Neuronal stem cell (in vitro differentiated cells): ENCODE measurements at regions not wholly inside any gene's neighbourhood (a gene's known extent, or its start where the extent isn't known, plus 50 kb on each side); places are given as distances from the start of the nearest gene placed in this dataset.

Experiments used
- DNase-seq: peaks from one replicate; pipeline ENCODE4 v3.0.0-alpha.2; 2013; ENCODE audit warnings: low spot score
- H2AFZ ChIP-seq: one replicate; pipeline ENCODE4 v1.6.1; 2013; ENCODE audit warnings: mild to moderate bottlenecking, low read length, inconsistent platforms
- H2AK5ac ChIP-seq: 2 replicates; pipeline ENCODE4 v1.6.1; 2013; ENCODE audit warnings: low read depth, mild to moderate bottlenecking, inconsistent platforms, low read length, moderate library complexity, mixed read lengths
- H2BK120ac ChIP-seq: 2 replicates; pipeline ENCODE4 v1.6.1; 2013; ENCODE audit warnings: low read depth, mild to moderate bottlenecking, inconsistent platforms, low read length, moderate library complexity, mixed read lengths
- H2BK12ac ChIP-seq: one replicate; pipeline ENCODE4 v1.6.1; 2013; ENCODE audit warnings: low read length, inconsistent platforms
- H2BK15ac ChIP-seq: 2 replicates; pipeline ENCODE4 v1.6.1; 2013; ENCODE audit warnings: mild to moderate bottlenecking, low read length, inconsistent platforms, mixed read lengths
- H2BK5ac ChIP-seq: one replicate; pipeline ENCODE4 v1.6.1; 2013; ENCODE audit warnings: inconsistent platforms, mild to moderate bottlenecking, low read length, moderate library complexity
- H3K14ac ChIP-seq: one replicate; pipeline ENCODE4 v1.6.1; 2013; ENCODE audit warnings: low read length, inconsistent platforms
- H3K18ac ChIP-seq: 2 replicates; pipeline ENCODE4 v1.6.1; 2013; ENCODE audit warnings: low read length, inconsistent platforms
- H3K23ac ChIP-seq: 2 replicates; pipeline ENCODE4 v1.6.1; 2013; ENCODE audit warnings: low read depth, mild to moderate bottlenecking, mixed read lengths, low read length, inconsistent platforms; ENCODE audit not compliant: poor library complexity
- H3K27ac ChIP-seq: replicated peaks from 3 replicates; pipeline ENCODE4 v1.5.1; 2013; ENCODE audit warnings: low read length, inconsistent platforms
- H3K27me3 ChIP-seq, 3 experiments: 2 replicates each; pipeline ENCODE4 v1.6.1; 2013; ENCODE audit warnings: low read length in 3 of 3, mild to moderate bottlenecking in 2 of 3, inconsistent platforms in 1 of 3, low read depth in 1 of 3, mixed read lengths in 1 of 3, moderate library complexity in 1 of 3; ENCODE audit not compliant: control insufficient read depth in 3 of 3, insufficient read depth in 3 of 3
- H3K36me3 ChIP-seq, 2 donors: replicated peaks in 1 of 2; 2 replicates each; pipeline ENCODE4 v1.6.1; 2013; ENCODE audit warnings: low read length in 2 of 2; ENCODE audit not compliant: control insufficient read depth in 2 of 2, insufficient read depth in 2 of 2
- H3K4ac ChIP-seq: 2 replicates; pipeline ENCODE4 v1.6.1; 2013; ENCODE audit warnings: inconsistent platforms, mild to moderate bottlenecking, low read length, moderate library complexity
- H3K4me1 ChIP-seq, 2 donors: 1 replicate in 1 of 2; 2 replicates in 1 of 2; pipeline ENCODE4 v1.6.1; 2013; ENCODE audit warnings: low read length in 2 of 2, low read depth in 1 of 2; ENCODE audit not compliant: control insufficient read depth in 2 of 2, insufficient read depth in 1 of 2
- H3K4me2 ChIP-seq: one replicate; pipeline ENCODE4 v1.6.1; 2013; ENCODE audit warnings: mild to moderate bottlenecking, low read length, inconsistent platforms; ENCODE audit not compliant: insufficient read depth, poor library complexity, severe bottlenecking
- H3K4me3 ChIP-seq, 2 donors: 2 replicates each; pipeline ENCODE4 v1.5.1; 2013; ENCODE audit warnings: low read length in 2 of 2, mild to moderate bottlenecking in 2 of 2, inconsistent platforms in 1 of 2, moderate library complexity in 1 of 2
- H3K79me1 ChIP-seq: one replicate; pipeline ENCODE4 v1.6.1; 2013; ENCODE audit warnings: low read depth, mild to moderate bottlenecking, inconsistent platforms, low read length, moderate library complexity
- H3K9ac ChIP-seq: one replicate; pipeline ENCODE4 v1.6.1; 2013; ENCODE audit warnings: mild to moderate bottlenecking, low read depth, low read length, inconsistent platforms; ENCODE audit not compliant: poor library complexity
- H3K9me3 ChIP-seq, 2 donors: replicated peaks in 1 of 2; 2 replicates each; pipeline versions ENCODE3 to v1.6.1; 2013; ENCODE audit warnings: low read length in 2 of 2, mild to moderate bottlenecking in 2 of 2, inconsistent platforms in 1 of 2, low read depth in 1 of 2, mixed read lengths in 1 of 2, moderate library complexity in 1 of 2; ENCODE audit not compliant: control insufficient read depth in 2 of 2, insufficient read depth in 1 of 2
- H4K8ac ChIP-seq: one replicate; pipeline ENCODE4 v1.6.1; 2013; ENCODE audit warnings: low read depth, mild to moderate bottlenecking, inconsistent platforms, low read length, moderate library complexity
- H4K91ac ChIP-seq: one replicate; pipeline ENCODE4 v1.6.1; 2013; ENCODE audit warnings: low read length, low read depth, mild to moderate bottlenecking, inconsistent platforms; ENCODE audit not compliant: poor library complexity
- WGBS, 2 donors: extraction: QIAGEN DNeasy Blood & Tissue Kit; methylation state at CpG; one replicate each; pipeline ENCODE4 v1.1.7; 2013; ENCODE audit warnings: missing lambda C conversion rate in 2 of 2, mixed read lengths in 1 of 2; ENCODE audit not compliant: insufficient read length in 2 of 2, insufficient replicate concordance in 1 of 2; ENCODE audit errors: extremely low coverage in 2 of 2; 5-methylcytosine and 5-hydroxymethylcytosine counted together

DNA sequence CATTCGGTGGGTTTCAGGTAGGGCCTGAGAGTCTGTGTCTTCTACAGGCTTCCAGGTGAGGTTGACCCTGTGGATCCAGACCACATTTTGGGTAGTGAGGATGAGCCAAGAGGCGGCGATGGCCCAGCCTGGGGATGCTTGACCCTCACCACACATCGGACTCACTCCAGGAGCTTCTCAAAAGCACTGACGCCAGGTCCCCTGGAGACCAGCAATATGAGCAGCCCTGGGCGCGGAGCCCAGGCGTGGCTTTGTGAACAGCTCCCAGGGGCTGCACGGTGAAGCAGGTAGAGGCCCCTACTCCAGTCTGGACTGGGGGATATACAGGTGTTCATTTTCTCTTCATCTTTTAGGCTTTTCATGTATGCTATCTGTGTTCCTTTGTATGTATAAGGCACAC lies 139.7 kb upstream of the PCBD1 start:
- Histone ChIP-seq H3K14ac (no peak overlapping the region), H3K27me3 (peaks cover 0 to 7% (median 0%) of the 10 kb centered on the region in 3 experiments), H4K8ac (no peak overlapping the region), H3K9ac (no peak overlapping the region), H2AK5ac (no peak overlapping the region), H3K79me1 (no peaks in the 10 kb centered on the region), H2BK120ac (no peak overlapping the region), H2AFZ (no peak overlapping the region), H4K91ac (no peak overlapping the region), H3K27ac (no peak overlapping the region), H3K4ac (no peak overlapping the region), H2BK15ac (no peak overlapping the region), H3K9me3 (no peaks in the 10 kb centered on the region), H2BK12ac (no peak overlapping the region), H3K4me2 (no peak overlapping the region), H3K36me3 (no peaks in the 10 kb centered on the region), H2BK5ac (no peak overlapping the region), H3K4me1 (peaks cover 0 to 4% of the 10 kb centered on the region in 2 donors), H3K23ac (no peak overlapping the region), H3K18ac (no peak overlapping the region), H3K4me3 (no peak overlapping the region)
- no CpG with 5 or more reads among the region's 9 CpGs for WGBS, 2 donors
- DNase-seq: no peak

- Histone ChIP-seq H2BK5ac (no peak overlapping the region), H2AFZ (no peak overlapping the region), H3K4me2 (no peak overlapping the region), H3K27me3 (peaks cover 0 to 7% (median 0%) of the 10 kb centered on the region in 3 experiments), H4K8ac (no peak overlapping the region), H3K23ac (peak overlapping the region; percentile 11), H3K4me1 (peaks cover 0 to 3% of the 10 kb centered on the region in 2 donors), H3K79me1 (no peaks in the 10 kb centered on the region), H2AK5ac (peak overlapping the region; percentile 41), H3K14ac (no peak overlapping the region), H2BK15ac (no peak overlapping the region), H2BK12ac (no peak overlapping the region), H4K91ac (no peak overlapping the region), H3K4ac (no peak overlapping the region), H2BK120ac (no peak overlapping the region), H3K18ac (no peak overlapping the region), H3K9me3 (no peaks in the 10 kb centered on the region), H3K9ac (no peak overlapping the region), H3K4me3 (no peak overlapping the region), H3K36me3 (no peaks in the 10 kb centered on the region), H3K27ac (no peak overlapping the region)
- DNase-seq: no peak
- WGBS, 2 donors: no CpG with 5 or more reads among the region's 9 CpGs
Observed at GRCh38 chr10:71029411-71029892, 141.1 kb upstream of the PCBD1 start.

DNA sequence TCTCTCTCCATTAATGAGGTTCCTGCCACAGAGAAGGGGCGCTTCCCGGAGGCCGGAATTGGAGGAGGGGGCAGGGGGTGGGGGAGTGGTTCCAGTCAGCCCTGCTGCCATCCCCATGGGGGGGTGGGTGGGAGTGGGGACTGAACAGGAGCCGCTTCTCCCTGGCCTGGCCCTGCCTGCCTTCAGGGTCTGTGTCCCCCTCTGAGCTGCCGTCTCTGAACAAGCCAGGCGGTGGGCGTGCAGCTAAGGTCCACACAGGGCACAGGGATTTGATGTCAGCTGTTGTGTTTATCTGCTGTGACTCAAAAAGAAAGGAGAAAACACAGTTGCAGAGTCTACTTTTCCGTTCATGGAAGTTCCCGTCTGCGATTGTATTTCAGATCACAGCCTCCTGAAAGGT lies 141.5 kb upstream of the PCBD1 start:
- H3K14ac ChIP-seq: no peak overlapping the region
- no peak for DNase-seq
- no peak overlapping the region for H4K91ac ChIP-seq
- H3K4me2 ChIP-seq: no peak overlapping the region
- no peak overlapping the region for H4K8ac ChIP-seq
- no peak overlapping the region for H3K4me3 ChIP-seq
- no peak overlapping the region for H2AK5ac ChIP-seq
- no peak overlapping the region for H2AFZ ChIP-seq
- no peak overlapping the region for H2BK15ac ChIP-seq
- H3K27me3 ChIP-seq: peaks cover 0 to 7% (median 0%) of the 10 kb centered on the region in 3 experiments
- WGBS, 2 donors: no CpG with 5 or more reads among the region's 10 CpGs
- H3K4me1 ChIP-seq: peaks cover 0 to 3% of the 10 kb centered on the region in 2 donors
- no peaks in the 10 kb centered on the region for H3K9me3 ChIP-seq
- H3K4ac ChIP-seq: no peak overlapping the region
- peak overlapping the region; percentile 16 for H3K18ac ChIP-seq
- H3K36me3 ChIP-seq: no peaks in the 10 kb centered on the region
- H3K9ac ChIP-seq: no peak overlapping the region
- no peak overlapping the region for H3K27ac ChIP-seq
- H2BK5ac ChIP-seq: no peak overlapping the region
- H2BK120ac ChIP-seq: no peak overlapping the region
- H3K79me1 ChIP-seq: no peaks in the 10 kb centered on the region
- no peak overlapping the region for H2BK12ac ChIP-seq
- no peak overlapping the region for H3K23ac ChIP-seq

DNA sequence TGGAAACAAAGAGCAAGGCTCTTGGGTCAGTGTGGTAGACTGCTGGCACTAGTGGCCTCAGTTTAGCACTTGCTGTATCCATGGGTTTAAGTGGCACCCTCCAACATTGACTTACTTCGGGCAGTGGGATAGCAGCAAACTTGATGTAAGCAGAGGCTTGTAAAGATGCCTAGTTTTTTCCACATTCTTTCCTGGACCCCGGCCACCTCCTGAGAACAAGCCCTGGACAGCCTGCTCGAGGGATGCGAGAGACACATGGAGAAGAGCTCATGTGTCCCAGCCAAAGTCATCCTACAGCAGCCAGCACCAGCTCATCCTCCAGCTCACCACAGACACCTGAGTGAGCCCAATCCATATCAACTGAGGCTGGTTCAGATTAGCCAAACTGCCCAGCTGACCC lies 142.7 kb upstream of the PCBD1 start:
- WGBS, 2 donors: no CpG with 5 or more reads among the region's 4 CpGs
- Histone ChIP-seq H3K9ac (no peak overlapping the region), H3K4me2 (no peak overlapping the region), H2AK5ac (no peak overlapping the region), H3K9me3 (no peaks in the 10 kb centered on the region), H3K4me3 (no peak overlapping the region), H3K23ac (no peak overlapping the region), H3K14ac (no peak overlapping the region), H3K79me1 (no peaks in the 10 kb centered on the region), H3K18ac (no peak overlapping the region), H3K27ac (no peak overlapping the region), H3K27me3 (peaks cover 0 to 7% (median 0%) of the 10 kb centered on the region in 3 experiments), H2BK5ac (no peak overlapping the region), H2BK12ac (no peak overlapping the region), H3K36me3 (no peaks in the 10 kb centered on the region), H2BK120ac (no peak overlapping the region), H2AFZ (no peak overlapping the region), H2BK15ac (no peak overlapping the region), H3K4me1 (peaks cover 0 to 9% of the 10 kb centered on the region in 2 donors), H4K8ac (no peak overlapping the region), H3K4ac (no peak overlapping the region), H4K91ac (no peak overlapping the region)
- DNase-seq: no peak
